ENCODE measurements at regions not wholly inside any gene's neighbourhood (a gene's known extent, or its start where the extent isn't known, plus 50 kb on each side); places are given as distances from the start of the nearest gene placed in this dataset.
A peak's percentile ranks its signal among the peaks of the same experiment; 100 is the strongest.

DNA sequence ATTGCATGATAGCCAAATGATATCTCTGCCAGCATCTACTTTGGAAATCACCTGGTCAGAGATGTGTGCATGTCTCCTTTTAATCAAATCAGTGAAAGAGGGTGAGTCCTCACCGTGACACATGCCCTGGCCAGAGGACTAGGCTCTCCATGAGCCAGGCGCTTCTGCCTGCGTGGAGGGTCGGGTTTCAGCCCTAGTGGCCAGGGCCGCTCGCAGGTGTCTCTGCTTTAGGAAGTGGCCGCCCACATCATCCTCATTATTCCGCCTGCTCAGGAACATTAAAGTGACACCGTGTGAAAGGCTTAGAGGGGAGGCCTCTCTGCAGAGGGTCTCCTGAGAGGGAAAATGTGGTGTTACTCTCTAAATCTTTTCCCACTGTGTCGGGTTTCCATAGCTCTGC is 173.6 kb upstream of the PRKCQ start:
- WGBS, 4 donors: 45 to 66% (median 54%) methylated on average over 10 of the region's 10 CpGs

DNA sequence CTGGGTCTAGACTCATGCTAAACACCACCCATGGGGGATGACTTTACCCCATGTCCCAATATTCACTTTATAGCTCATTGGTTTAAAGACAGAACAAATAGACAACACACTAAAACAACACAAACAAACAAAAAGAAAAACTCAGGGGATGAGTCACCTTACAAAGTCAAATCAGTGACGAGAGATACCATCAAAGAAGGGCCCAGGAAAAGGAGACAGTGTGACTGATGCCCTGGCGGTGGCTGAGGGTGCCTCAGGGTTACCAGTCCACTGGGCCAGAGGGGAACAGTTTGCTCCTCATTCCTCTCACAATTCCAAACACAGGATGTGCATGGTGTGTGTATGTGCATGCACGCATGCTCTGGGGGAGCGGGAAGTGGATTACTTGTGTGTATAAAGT is 171.3 kb upstream of the PRKCQ start:
- H3K4me3 ChIP-seq: no peak overlapping the region
- no peak for DNase-seq
- intact Hi-C loops (cut with DNase I): no loop called here
- H3K27ac ChIP-seq: no peak overlapping the region
- peaks cover 0 to 6% (median 0%) of the 10 kb centered on the region in 12 donors for H3K4me1 ChIP-seq
- no peaks in the 10 kb centered on the region for H3K9me3 ChIP-seq
- no peak for ATAC-seq
- TF ChIP-seq, protein P1, sequence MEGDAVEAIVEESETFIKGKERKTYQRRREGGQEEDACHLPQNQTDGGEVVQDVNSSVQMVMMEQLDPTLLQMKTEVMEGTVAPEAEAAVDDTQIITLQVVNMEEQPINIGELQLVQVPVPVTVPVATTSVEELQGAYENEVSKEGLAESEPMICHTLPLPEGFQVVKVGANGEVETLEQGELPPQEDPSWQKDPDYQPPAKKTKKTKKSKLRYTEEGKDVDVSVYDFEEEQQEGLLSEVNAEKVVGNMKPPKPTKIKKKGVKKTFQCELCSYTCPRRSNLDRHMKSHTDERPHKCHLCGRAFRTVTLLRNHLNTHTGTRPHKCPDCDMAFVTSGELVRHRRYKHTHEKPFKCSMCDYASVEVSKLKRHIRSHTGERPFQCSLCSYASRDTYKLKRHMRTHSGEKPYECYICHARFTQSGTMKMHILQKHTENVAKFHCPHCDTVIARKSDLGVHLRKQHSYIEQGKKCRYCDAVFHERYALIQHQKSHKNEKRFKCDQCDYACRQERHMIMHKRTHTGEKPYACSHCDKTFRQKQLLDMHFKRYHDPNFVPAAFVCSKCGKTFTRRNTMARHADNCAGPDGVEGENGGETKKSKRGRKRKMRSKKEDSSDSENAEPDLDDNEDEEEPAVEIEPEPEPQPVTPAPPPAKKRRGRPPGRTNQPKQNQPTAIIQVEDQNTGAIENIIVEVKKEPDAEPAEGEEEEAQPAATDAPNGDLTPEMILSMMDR (IDR thresholded peaks at IDR 0.05): no peak
- no peak for TF ChIP-seq POLR2A (IDR thresholded peaks at IDR 0.05)
- H3K27me3 ChIP-seq: no peaks in the 10 kb centered on the region
- H3K36me3 ChIP-seq: no peaks in the 10 kb centered on the region
- WGBS, 4 donors: 63 to 90% (median 84%) methylated on average over 4 of the region's 4 CpGs

More for the DNA sequence above, 173.6 kb upstream of the PRKCQ start:
- Histone ChIP-seq H3K27me3 (peaks cover 0 to 3% (median 0%) of the 10 kb centered on the region in 9 donors), H3K9me3 (no peaks in the 10 kb centered on the region), H3K27ac (no peak overlapping the region), H3K4me3 (no peak overlapping the region), H3K4me1 (peaks cover 0 to 6% (median 0%) of the 10 kb centered on the region in 12 donors), H3K36me3 (no peaks in the 10 kb centered on the region)
- intact Hi-C loops (cut with DNase I): no loop called here
- no peak for ATAC-seq
- TF ChIP-seq, protein P1 (IDR thresholded peaks at IDR 0.05): no peak
- TF ChIP-seq POLR2A (IDR thresholded peaks at IDR 0.05): no peak
- no peak for DNase-seq

DNA sequence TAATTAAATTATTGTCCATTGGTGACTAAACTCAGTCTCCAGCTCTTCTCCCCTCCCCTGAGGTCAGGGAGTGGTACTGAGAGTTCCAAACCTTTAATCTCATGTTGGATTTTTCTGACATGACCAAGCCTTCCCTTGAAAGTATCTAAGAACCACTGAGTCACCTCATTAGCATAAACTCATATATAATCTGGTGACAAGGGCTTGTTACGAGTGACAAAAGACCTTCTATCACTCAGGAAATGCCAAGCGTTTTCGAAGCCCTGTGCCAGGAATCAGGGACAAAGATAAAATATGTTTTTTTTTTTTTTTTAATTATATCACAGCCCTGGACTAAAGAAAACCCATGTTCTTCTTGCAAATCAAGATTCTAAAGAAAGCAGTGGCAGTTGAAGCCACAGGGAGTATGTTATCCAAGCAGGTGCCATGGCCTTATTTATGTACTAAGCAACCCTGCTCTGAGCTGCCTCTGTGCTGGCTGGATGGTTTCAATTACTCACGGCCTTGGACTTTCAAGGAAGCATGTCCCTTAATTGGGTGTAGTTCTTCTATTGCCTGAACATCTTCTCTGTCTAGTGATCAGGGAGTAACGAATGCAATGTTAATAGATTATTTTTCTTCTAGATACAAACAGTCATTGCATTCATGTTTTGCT is 169.0 kb upstream of the PRKCQ start:
- TF ChIP-seq, protein P1 (IDR thresholded peaks at IDR 0.05): no peak
- no peak for TF ChIP-seq POLR2A (IDR thresholded peaks at IDR 0.05)
- Histone ChIP-seq H3K4me3 (no peak overlapping the region), H3K4me1 (peaks cover 0 to 6% (median 0%) of the 10 kb centered on the region in 12 donors), H3K27ac (no peak overlapping the region), H3K9me3 (no peaks in the 10 kb centered on the region), H3K27me3 (no peaks in the 10 kb centered on the region), H3K36me3 (no peaks in the 10 kb centered on the region)
- intact Hi-C loops (cut with DNase I): no loop called here
- ATAC-seq (peak in 2 of 4 donors; percentile 29 to 45), DNase-seq (no peak)
- 39 to 57% (median 46%) methylated on average over 5 of the region's 5 CpGs for WGBS, 4 donors

DNA sequence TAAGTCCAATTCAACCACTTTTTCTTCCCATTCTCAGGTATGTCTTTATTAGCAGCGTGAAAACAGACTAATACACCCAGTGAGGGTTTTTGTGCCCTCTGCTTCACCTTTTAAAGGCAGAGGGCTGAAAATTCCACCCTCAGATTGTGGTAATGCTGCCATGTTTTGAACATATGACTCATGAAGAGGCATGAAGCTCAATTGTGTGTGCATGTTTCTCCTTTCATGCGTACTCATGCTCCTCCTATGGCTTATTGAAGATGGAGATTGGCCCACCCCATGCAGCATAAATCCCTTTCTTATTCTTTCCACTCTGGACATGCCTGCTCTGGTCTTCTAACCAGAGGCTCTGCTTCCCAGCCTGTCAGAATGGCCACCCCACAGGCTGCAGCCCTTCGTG is 168.0 kb upstream of the PRKCQ start:
- Histone ChIP-seq H3K9me3 (no peaks in the 10 kb centered on the region), H3K4me1 (peaks cover 0 to 6% (median 0%) of the 10 kb centered on the region in 12 donors), H3K27me3 (no peaks in the 10 kb centered on the region), H3K4me3 (no peak overlapping the region), H3K27ac (no peak overlapping the region), H3K36me3 (no peaks in the 10 kb centered on the region)
- TF ChIP-seq POLR2A (IDR thresholded peaks at IDR 0.05): no peak
- TF ChIP-seq, protein P1 (IDR thresholded peaks at IDR 0.05): no peak
- no peak for ATAC-seq
- intact Hi-C loops (cut with DNase I): no loop called here
- 86 to 94% (median 91%) methylated on average over 3 of the region's 3 CpGs for WGBS, 4 donors
- DNase-seq: no peak
